GM19438 (cell line): ENCODE measurements at regions not wholly inside any gene's neighbourhood (a gene's known extent, or its start where the extent isn't known, plus 50 kb on each side); places are given as distances from the start of the nearest gene placed in this dataset.
"Not testable (repeated sequence)": the region's sequence is repeated elsewhere in the genome, so short reads cannot be mapped to it uniquely, and the experiment has no call there.

Experiments used
- ATAC-seq: cut with Tn5 transposase; IDR thresholded peaks from one replicate; pipeline ENCODE4 v1.9.1; 2021; ENCODE audit warnings: low read depth; ENCODE audit not compliant: unreplicated experiment

DNA sequence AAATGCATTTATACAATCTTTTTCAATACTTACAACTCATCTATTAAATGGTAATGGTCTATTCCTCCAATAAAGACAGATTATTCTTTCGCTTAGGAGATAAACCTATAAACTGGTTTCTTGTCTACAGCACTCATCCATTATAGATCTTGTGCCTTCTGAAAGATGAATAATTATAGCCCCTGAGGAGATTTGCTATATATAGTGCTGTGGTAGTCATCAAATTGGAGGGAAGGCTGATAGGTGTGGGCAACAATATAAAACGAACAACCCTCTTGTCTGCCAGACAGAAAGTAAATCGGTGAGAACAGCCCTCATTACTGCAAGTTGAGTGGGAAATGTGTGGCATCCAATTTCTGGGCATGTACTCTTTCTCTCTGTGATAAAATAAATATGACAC, 292.5 kb upstream of the CNR1 start:
- ATAC-seq, result no peak

DNA sequence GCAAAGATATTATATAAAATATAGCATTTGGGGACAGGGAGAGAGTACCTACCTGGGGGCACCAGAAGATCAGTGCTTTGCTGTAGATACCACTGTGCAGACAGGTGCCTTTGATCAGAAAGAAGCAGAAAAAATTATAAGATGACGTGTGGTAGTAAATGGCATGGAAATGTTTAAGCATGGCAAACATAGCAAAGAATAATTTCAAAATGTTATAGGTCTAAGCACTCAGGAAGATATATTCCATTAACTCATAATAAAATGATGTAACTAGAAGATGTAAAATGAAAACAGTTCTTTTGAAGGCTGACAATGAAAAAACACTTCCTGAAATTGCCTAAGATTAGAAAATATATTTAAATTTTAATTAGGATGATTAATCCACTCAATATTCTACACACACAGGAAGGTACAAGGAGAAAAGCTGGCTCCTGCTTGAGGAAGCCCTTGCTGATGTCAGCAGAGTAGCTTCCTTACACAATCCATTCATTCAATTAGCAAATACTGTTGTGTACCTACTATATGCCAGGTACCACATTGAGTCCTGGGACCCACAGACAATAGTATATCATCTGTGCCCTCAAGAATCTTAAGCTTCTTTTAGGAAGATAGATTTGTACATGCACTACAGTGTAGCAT, 290.2 kb upstream of the CNR1 start:
- no peak for ATAC-seq

DNA sequence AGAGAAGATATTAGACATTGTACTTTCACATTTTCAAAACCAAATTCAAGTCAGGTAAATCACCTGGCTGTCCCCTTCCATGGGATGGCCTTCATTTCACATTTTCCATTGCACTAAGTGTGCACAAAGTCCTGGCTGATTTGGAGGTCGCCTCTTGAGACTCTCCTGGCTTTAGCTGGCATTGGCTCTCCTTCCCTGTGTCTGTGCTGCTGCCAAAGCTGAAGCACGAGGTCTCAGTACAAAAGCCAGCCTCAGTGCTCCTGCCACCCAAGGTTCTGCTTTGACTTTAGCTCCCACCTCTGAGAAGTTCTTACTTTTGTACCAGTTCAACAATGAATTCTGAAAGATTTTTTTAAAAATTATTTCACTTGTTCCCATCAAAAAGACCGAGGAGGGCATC, 289.2 kb upstream of the CNR1 start:
- ATAC-seq, result no peak

DNA sequence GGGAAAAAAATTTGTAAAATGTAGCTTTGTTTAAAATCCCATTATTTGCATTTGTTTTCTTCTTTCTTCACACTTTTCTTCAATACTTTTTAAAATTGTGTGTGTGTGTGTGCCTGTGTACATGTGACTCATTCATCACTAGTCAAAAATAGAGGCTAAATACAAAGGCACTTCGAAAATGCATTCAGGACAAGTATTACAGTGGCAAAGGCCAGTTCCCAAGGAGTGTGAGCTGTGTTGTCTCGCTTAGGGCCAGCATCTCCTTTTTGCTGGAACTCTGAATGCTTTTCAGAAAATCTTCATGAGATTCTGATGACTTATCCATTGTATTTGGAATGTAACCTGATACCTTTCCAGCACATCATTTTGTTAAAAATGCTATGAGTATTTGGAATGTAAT, 288.5 kb upstream of the CNR1 start:
- no peak for ATAC-seq

DNA sequence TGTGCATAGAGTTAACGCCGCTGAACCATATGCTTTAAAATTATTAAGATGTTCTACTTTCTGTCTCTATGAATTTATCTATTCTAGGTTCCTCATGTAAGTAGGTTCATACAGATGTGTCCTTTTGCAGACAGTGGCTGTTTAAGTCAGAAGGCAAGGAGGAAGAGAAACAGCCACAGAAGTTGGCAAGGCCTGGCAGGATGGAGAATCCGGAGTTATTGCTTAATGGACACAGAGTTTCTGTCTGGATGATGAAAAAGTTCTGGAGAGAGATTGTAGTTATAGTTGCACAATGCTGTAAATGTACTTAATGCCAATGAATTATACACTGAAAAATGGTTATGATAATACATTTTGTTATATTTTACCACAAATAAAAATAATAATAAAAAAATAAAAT, 283.6 kb upstream of the CNR1 start:
- ATAC-seq, result no peak

DNA sequence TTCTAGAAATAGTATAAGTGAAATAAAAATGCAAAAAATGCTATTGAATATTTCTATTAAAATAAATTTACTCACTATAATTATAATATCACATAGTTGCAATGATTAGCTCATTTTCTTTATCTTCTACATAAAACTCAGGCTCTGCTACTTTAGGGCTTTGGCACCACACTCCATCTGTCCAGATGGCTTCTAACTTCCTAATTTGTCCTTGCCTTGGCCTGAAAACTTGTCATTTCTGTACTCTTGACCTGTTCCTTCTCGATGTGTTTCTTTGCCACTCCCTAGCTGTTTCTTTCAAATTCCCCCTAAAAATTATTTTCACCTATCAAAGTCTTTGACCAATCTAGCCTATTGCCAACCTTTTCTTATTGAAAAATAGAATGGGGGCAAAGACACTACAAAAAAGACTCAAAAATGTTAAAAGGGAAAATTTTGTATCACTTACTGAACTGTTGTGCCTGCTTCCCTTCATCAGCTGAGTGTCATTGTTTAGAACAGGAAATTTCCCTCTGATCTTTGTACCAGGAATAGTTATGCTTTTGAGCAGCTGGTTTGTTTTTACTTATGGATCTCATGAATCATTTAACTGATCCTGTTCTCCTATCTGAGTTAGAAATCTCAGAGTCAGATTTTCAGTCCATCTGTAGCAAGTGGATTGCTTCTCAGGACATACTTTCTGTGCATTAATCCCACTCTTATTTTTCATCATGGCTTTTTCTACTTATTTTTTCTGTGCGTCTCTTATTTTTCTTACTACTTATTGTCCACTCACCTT, 279.2 kb upstream of the CNR1 start:
- no peak for ATAC-seq

DNA sequence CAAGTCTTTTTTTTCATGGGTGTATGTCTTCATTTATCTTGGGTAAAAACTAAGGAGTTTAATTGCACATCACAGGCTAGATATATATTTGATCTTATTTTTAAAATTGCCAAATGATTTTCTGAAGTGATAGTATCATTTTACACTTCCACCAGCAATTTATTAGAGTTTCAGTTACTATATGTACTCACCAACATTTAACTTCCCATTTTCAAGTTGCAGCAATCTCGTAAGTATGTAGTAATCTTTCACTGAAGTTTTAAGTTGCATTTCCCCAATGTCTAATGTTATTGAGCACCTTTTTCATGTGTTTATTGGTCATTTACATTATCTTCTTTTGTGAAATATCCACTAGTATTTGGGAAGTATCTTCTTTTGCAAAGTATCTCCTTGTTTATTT, 277.4 kb upstream of the CNR1 start:
- ATAC-seq, result no peak

DNA sequence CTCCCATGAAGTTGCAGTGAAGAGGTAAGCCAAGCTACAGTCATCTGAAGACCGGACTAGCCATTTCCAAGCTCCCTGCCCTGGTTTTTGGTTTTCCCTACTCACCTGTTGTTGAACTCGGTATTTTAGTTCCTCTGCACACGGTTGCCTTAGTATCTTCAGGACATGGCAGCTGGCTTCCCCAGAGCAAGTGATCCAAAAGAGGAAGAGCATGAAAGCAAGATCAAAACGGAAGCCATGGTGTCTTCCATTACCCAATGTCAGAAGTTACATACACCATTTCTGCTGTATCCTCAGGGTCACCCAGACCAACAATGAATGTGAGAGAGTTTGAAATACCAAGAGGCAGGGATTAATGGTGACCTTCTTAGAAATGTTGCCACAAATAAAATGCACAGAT, 276.6 kb upstream of the CNR1 start:
- no peak for ATAC-seq

DNA sequence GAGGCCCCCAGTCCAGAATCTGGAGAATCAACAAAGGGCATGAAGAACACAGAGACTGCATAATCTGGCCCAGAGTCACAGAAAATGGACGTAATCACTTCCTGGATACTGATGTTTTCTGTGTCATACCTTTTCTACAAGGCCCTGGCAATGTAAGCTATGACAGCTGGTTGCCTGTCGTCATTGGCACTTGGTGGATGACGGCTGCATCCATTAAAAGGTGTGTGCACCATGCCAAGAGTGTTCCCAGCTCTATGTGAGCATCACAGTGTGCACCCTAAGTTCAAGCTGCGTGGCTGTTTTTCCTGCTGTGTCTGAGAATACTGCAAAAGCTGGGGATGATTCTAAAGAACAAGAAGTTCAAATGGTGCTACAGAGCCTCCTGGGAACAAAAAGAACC, 275.2 kb upstream of the CNR1 start:
- no peak for ATAC-seq

DNA sequence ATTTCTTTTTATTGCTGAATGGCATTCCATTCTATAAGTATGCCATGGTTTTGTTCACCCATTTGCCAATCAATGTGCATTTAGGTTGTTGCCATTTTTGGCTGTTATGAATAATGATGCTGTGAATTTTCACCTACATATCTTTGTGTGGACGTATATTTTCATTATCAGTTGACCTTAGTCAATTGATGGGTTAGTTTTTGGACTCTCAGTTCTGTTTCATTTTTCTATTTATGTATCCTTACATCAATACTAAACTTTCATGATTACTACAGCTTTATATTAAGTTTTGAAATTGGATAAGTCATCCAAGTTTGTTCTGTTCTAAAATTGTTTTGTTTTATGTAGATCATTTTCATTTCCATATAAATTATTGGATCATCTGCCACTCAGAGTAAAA, 261.9 kb upstream of the CNR1 start:
- no peak for ATAC-seq

DNA sequence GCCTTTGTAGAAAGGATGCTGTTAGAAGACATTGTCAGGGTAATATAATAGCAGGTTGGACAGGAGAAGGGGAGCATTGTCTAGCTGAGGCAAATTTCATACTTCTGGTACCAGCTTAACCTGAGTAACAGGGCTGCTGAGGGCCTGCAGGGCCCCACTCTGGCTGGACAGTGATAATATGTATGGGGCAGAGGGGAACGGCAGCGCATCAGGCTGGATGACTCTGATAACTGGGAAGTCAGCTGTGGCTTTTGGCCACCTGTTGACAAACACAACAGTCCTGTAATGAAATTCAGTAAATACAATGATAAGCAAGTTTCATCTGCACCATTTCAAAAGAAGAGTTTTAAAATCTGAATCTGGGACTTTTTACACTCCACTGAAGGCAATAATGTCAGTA, 259.9 kb upstream of the CNR1 start:
- ATAC-seq, result no peak

DNA sequence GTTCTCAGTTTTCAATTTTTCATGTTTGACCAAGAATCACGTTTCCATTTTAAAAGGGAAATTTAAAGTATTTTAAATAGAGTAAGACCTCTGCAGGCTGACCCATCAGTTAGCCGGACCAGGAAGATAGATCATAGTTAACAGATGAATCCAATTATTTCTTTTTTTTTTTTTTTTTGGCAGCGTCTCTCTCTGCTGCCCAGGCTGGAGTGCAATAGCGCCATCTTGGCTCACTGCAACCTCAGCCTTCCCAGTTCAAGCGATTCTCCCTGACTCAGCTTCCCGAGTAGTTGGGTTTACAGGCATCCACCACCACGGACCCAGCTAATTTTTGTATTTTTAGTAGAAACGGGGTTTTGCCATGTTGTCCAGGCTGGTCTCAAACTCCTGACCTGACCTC, 256.7 kb upstream of the CNR1 start:
- ATAC-seq, result no peak

DNA sequence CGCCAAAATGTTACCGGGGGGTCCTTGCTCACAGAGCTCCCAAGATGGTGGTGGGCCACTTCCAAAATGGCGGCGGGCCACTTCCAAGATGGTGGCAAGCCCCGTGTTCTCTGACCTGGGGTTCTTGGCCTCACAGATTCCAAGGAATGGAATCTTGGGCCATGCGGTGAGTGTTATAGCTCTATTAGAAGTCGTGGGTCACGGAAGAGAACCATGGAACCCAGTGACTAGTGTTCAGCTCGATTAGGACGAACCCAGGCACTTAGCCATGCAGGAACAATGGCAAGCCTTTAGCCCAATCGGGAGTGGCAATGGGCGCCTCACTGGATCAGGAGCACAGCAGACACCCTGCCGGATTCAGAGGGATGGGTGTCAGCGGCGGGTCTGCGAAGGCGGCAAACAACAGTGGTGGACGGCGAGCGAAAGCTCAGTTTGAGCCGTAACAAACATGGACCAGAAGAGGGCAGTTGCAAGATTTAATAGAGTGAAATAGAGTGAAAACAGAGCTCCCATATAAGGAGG, 254.9 kb upstream of the CNR1 start:
- ATAC-seq, result not testable (repeated sequence)

DNA sequence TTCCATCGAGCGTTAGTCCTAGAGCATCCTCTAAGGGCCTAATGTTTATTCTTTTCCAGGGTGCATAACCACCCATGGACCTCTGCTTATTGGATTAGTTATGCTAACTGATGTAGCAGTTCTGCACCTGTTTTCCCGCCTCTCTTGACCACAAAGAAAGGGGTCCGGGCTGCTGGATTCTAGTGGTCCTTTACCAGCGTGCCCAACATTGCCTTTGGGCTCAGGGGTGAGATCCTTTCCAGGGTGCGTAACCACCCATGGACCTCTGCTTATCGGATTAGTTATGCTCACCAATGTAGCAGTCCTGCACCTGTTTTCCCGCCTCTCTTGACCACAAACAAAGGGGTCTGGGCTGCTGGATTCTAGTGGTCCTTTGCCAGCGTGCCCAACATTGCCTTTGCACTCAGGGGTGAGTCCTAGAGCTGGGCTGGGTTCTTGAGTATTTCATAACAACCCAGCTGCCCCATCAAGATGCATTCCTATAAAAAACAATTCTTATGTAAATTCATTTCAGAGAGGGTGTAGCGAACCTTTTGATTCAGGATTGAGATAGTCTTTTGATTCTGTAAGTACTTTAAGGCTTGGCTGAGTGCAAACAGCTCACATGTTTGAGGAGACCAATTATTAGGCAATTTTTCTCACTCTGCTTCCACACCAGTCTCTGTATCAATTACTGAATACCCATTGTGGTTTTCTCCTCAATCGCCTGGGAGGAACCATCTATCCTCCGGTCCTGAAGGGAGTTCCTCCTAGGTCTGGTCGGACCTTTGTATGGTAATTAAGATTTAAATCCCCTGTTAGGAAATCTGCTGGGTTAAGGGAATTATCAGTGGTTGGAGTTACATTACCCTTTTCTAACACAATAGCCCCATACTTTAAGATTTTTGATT, 253.0 kb upstream of the CNR1 start:
- not testable (repeated sequence) for ATAC-seq

DNA sequence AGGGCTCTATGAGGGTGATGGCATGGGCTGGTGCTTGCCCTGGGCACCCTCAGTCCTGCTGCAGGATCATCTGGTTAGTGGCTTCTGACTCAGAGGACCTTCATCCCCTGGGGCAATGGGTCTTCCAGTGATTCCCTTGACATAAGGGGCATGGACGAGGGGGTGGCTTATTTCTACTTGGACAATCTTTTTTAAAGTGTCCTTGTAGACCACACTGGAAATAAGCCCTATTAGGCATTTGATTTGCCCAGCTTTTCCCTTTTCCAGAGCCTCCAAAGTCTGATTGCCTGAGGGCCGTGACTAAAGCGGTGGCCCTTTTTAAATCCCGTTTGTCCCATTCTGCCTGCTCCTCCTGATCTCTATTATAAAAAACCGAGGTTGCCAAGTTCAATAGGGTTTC, 251.2 kb upstream of the CNR1 start:
- not testable (repeated sequence) for ATAC-seq

DNA sequence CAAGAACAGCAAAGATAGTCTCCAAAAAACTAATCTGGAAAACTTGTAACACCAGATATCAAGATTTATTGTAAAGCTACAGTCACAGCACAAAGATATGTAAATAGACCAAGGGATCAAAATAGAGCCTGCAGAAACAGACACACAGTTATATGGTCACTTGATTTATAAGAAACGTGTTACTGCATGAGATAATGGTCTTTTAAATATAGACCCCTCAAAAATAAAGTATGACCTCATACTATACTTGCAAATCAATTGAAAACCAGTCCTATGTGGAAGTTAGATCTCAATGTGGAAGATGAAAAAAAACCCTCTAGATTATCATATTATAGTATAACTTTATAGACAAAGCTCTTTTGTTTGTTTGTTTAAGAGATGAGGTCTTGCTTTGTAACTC, 247.3 kb upstream of the CNR1 start:
- ATAC-seq, result no peak

DNA sequence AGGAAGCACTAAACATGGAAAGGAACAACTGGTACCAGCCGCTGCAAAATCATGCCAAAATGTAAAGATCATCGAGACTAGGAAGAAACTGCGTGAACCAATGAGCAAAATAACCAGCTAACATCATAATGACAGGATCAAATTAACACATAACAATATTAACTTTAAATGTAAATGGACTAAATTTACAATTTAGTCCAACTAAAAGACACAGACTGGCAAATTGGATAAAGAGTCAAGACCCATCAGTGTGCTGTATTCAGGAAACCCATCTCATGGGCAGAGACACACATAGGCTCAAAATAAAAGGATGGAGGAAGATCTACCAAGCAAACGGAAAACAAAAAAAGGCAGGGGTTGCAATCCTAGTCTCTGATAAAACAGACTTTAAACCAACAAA, 242.2 kb upstream of the CNR1 start:
- not testable (repeated sequence) for ATAC-seq

DNA sequence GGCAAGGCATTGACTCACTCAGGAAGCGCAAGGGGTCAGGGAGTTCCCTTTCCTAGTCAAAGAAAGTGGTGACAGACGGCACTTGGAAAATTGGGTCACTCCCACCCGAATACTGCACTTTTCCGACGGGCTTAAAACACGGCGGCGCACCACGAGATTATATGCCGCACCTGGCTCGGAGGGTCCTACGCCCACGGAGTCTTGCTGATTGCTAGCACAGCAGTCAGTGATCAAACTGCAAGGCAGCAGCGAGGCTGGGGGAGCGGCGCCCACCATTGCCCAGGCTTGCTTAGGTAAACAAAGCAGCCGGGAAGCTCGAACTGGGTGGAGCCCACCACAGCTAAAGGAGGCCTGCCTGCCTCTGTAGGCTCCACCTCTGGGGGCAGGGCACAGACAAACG, 240.5 kb upstream of the CNR1 start:
- not testable (repeated sequence) for ATAC-seq

DNA sequence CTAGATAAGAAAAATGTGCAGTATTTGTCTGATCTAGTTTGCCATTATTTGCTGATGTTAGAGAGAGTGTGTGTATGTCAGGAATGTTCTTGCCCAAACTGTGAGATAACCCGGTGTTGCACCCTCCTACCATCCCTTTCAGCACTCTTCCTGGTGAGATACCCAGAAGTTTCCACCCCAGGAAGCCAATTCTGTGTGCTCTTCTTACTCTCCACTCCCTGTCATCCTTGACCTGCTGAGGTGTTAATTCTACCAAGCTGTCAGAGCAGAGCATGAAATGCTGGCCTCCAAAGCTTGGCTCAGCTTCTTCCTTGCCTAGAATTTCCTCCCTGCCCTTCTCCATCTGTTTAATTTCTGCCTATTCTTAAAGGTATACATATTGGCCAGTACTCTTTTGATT, 237.3 kb upstream of the CNR1 start:
- no peak for ATAC-seq

DNA sequence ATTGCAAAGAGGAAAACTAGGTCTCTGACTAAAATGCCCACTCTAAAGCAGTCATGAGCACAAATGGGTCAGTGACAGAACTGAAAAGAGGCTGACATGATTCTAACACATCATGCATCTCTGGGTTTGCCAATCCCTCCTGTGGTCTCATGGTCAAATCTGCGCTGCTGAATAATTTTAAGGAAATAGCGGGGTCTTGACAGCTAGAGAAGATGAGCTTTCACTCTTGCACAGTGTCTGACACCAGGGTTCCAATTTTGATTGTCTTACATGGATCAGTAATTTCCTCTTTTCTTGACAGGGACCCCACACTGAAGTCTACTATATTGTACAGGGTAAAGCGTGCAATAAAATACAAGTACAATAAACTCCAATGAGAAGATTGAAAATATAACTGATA, 236.8 kb upstream of the CNR1 start:
- ATAC-seq, result no peak

DNA sequence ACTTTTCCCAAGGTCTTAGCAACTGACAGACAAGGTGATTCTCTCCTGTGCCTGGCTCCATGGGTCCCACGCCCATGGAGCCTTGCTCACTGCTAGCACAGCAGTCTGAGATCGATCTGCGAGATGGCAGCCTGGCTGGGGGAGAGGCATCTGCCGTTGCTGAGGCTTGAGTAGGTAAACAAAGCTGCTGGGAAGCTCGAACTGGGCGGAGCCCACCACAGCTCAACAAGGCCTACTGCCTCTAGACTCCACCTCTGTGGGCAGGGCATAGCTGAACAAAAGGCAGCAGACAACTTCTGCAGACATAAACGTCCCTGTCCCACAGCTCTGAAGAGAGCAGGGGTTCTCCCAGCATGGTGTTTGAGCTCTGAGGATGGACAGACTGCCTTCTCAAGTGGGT, 224.9 kb upstream of the CNR1 start:
- not testable (repeated sequence) for ATAC-seq
